ENCODE measurements at regions not wholly inside any gene's neighbourhood (a gene's known extent, or its start where the extent isn't known, plus 50 kb on each side); places are given as distances from the start of the nearest gene placed in this dataset.

DNA sequence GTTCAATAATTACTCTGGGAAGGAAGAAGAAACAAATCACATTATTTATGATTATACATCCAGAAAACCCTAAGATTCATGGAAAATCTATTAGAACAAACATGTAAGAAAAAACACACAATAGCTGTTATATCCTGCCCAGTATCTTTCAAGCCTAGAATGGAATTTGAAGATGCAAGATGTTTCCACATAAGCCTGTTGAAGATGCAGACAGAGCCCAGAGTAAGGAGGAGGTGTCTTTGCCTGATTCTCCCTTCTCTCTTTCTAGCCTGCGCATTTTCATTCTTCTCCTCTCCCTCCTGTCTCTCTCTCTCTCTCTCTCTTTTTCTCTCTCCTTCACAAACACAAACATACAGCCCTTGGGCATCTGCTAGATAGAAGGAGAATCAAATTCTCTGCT is 170.1 kb upstream of the INHBA start:
- TF ChIP-seq EZH2 (IDR thresholded peaks at IDR 0.05) (no peak), POLR2AphosphoS5 (IDR thresholded peaks at IDR 0.05; ENCODE audit: borderline replicate concordance, low read depth, low read length) (no peak), FOXP2 (optimal IDR thresholded peaks at IDR 0.05; ENCODE audit: control extremely low read depth, extremely low read length, insufficient read depth) (no peak)

Data from SK-N-MC (cell line).